ENCODE measurements at regions not wholly inside any gene's neighbourhood (a gene's known extent, or its start where the extent isn't known, plus 50 kb on each side); places are given as distances from the start of the nearest gene placed in this dataset.

- TF ChIP-seq ZNF687 (IDR thresholded peaks at IDR 0.05) (no peak), GABPA (IDR thresholded peaks at IDR 0.05; ENCODE audit: low read depth) (no peak), ZNF24 (IDR thresholded peaks at IDR 0.05) (no peak), NR2C2 (IDR thresholded peaks at IDR 0.05; ENCODE audit: borderline replicate concordance, control insufficient read depth, insufficient read length, low read depth) (no peak), TCF12 (IDR thresholded peaks at IDR 0.05; ENCODE audit: low read depth, low read length) (no peak), YY1 (IDR thresholded peaks at IDR 0.05; ENCODE audit: low read depth, low read length) (no peak), MTA3 (IDR thresholded peaks at IDR 0.05; ENCODE audit: borderline replicate concordance, low read length) (no peak), RCOR1 (conservative IDR thresholded peaks at IDR 0.05; ENCODE audit: low read depth, low read length) (no peak), PKNOX1 (IDR thresholded peaks at IDR 0.05) (no peak), NFIC (IDR thresholded peaks at IDR 0.05; ENCODE audit: low read depth, low read length) (no peak), NR2F1 (conservative IDR thresholded peaks at IDR 0.05) (no peak)
Observed at GRCh38 chr19:33921165-33921564, 124.5 kb downstream of the KCTD15 start (continued).

Measured in GM12878 (cell line).